Common myeloid progenitor, CD34-positive (primary cell): ENCODE measurements at regions not wholly inside any gene's neighbourhood (a gene's known extent, or its start where the extent isn't known, plus 50 kb on each side); places are given as distances from the start of the nearest gene placed in this dataset.

Experiments used
- CTCF ChIA-PET: fragments of 350-600 bp; sonication (Branson Sonifier 250); formaldehyde crosslinking; loops from one replicate; lab custom pipeline; 2021; ENCODE audit warnings: antibody characterized with exemption; lab: Charles Lee
- POLR2A ChIA-PET: fragments of 350-600 bp; sonication (Branson Sonifier 250); formaldehyde crosslinking; loops from one replicate; lab custom pipeline; 2021; ENCODE audit warnings: antibody characterized with exemption; lab: Charles Lee
- DNase-seq, 3 donors: peaks; one replicate each; pipeline versions ENCODE4 v3.0.0 to v3.0.0-alpha.2; 2013
- H3K27ac ChIP-seq, 2 experiments: 1 replicate in 1 of 2; 2 replicates in 1 of 2; pipeline ENCODE4 v1.7.0; 2013; ENCODE audit warnings: inconsistent platforms in 2 of 2, low read length in 2 of 2, mild to moderate bottlenecking in 2 of 2, low read depth in 1 of 2, moderate library complexity in 1 of 2; ENCODE audit not compliant: severe bottlenecking in 2 of 2, insufficient read depth in 1 of 2, poor library complexity in 1 of 2
- H3K27me3 ChIP-seq, 5 experiments: replicated peaks in 2 of 5; 1 replicate in 3 of 5; 2 replicates in 2 of 5; pipeline versions ENCODE4 v1.6.1 to v1.7.0; 2013; ENCODE audit warnings: low read length in 4 of 5, mild to moderate bottlenecking in 2 of 5, moderate library complexity in 2 of 5, inconsistent platforms in 1 of 5; ENCODE audit not compliant: insufficient read depth in 5 of 5, control insufficient read depth in 4 of 5
- H3K36me3 ChIP-seq, 4 experiments: 1 replicate in 2 of 4; 2 replicates in 2 of 4; pipeline versions ENCODE4 v1.6.1 to v1.7.0; 2013; ENCODE audit warnings: low read length in 3 of 4, control low read depth in 1 of 4, mild to moderate bottlenecking in 1 of 4; ENCODE audit not compliant: control insufficient read depth in 4 of 4, insufficient read depth in 4 of 4
- H3K4me1 ChIP-seq, 4 experiments: 1 replicate in 3 of 4; 2 replicates in 1 of 4; pipeline versions ENCODE4 v1.6.1 to v1.7.1; 2013; ENCODE audit warnings: low read length in 3 of 4, mild to moderate bottlenecking in 3 of 4, control low read depth in 1 of 4, inconsistent platforms in 1 of 4, moderate library complexity in 1 of 4; ENCODE audit not compliant: control insufficient read depth in 4 of 4, insufficient read depth in 4 of 4; ENCODE audit errors: control extremely low read depth in 1 of 4
- H3K4me3 ChIP-seq, 7 experiments: 1 replicate in 4 of 7; 2 replicates in 3 of 7; pipeline versions ENCODE4 v1.5.1 to v1.7.0; 2013; ENCODE audit warnings: mild to moderate bottlenecking in 7 of 7, low read length in 6 of 7, moderate library complexity in 6 of 7, inconsistent platforms in 2 of 7, low read depth in 2 of 7, control low read depth in 1 of 7; ENCODE audit not compliant: insufficient read depth in 4 of 7, control insufficient read depth in 1 of 7; ENCODE audit errors: extremely low read depth in 1 of 7
- H3K9me3 ChIP-seq, 5 experiments: 1 replicate in 4 of 5; 2 replicates in 1 of 5; pipeline versions ENCODE4 v1.6.1 to v1.7.1; 2013; ENCODE audit warnings: low read length in 4 of 5, mild to moderate bottlenecking in 2 of 5, inconsistent platforms in 1 of 5, low read depth in 1 of 5, moderate library complexity in 1 of 5; ENCODE audit not compliant: control insufficient read depth in 4 of 5, insufficient read depth in 2 of 5; ENCODE audit errors: control extremely low read depth in 1 of 5
- WGBS: methylation state at CpG from one replicate; pipeline ENCODE4 v1.1.5; 2013; ENCODE audit not compliant: insufficient coverage; 5-methylcytosine and 5-hydroxymethylcytosine counted together

DNA sequence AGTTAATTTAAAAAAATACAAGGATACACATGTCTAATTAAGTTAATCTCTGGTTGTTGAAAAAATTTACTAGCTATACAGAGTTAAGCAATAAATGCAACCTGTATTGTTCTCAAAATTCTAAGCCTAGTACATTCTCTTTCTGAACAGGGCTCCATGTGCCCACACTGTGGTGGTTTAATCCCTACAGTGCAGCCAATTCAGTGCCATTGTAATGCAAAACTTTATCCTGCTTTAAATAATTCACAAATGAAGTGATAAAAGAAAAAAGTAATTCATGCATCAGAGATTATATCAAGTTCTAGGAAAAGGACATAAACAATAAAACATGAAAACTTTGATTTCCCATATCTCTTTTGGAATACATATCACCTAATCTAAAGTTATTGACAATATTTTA lies 1089.2 kb downstream of the C4orf33 start:
- no peaks in the 10 kb centered on the region for H3K9me3 ChIP-seq
- ChIA-PET POLR2A (no interaction called here), CTCF (interaction anchor here (0.7 kb wide), 1 partner anchor 16 kb away, joined by 3 read pairs; no protein-coding TSS in a partner anchor)
- H3K4me1 ChIP-seq: no peaks in the 10 kb centered on the region
- H3K27me3 ChIP-seq: no peaks in the 10 kb centered on the region
- DNase-seq: no peak
- H3K4me3 ChIP-seq: no peak overlapping the region
- no peak overlapping the region for H3K27ac ChIP-seq
- no peaks in the 10 kb centered on the region for H3K36me3 ChIP-seq

DNA sequence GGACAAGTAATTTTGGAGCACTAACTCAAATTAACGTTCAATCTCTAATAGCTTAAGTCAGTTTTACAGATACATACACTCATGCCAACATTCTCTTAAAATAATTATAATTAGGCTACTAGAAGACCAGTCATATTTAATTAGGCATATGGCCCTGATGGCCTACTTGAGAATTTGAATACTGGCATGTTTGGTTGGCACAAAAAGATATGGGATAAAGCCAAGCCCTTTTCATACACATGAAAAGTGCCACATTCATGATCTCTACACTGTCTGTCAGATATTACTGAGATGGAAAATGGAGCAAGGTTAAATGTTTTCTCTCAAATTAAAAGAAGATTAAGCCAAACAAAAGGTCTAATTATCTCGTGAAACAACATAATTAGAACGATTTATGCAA lies 1091.0 kb downstream of the C4orf33 start:
- POLR2A ChIA-PET: no interaction called here
- Histone ChIP-seq H3K27ac (no peak overlapping the region), H3K27me3 (no peaks in the 10 kb centered on the region), H3K36me3 (no peaks in the 10 kb centered on the region), H3K9me3 (no peaks in the 10 kb centered on the region), H3K4me3 (no peak overlapping the region), H3K4me1 (no peaks in the 10 kb centered on the region)
- no CpG with 5 or more reads among the region's 3 CpGs for WGBS
- no peak for DNase-seq
- CTCF ChIA-PET: no interaction called here

DNA sequence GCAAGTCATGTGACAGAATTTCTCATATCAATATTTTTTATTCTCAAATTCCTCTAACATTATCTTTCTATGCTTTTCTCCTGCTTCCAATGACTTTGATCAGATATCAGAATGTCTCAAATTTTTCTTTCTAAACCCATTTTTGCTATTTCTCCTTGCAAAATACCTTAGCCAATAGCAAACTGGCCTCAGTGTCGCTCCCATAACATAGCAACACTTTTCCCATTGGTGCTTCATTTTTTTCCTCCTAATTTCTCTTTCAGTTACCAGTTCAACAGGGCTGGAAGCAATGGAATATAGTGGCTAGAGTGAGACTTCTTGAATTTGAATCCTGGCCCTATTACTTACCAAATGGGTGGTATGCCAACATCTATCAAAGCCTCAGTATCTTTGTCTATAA lies 1091.6 kb downstream of the C4orf33 start:
- no peak for DNase-seq
- Histone ChIP-seq H3K36me3 (no peaks in the 10 kb centered on the region), H3K27ac (no peak overlapping the region), H3K4me1 (no peaks in the 10 kb centered on the region), H3K27me3 (no peaks in the 10 kb centered on the region), H3K4me3 (no peak overlapping the region), H3K9me3 (no peaks in the 10 kb centered on the region)
- WGBS: no CpG with 5 or more reads among the region's 1 CpG
- POLR2A ChIA-PET: no interaction called here
- CTCF ChIA-PET: no interaction called here

DNA sequence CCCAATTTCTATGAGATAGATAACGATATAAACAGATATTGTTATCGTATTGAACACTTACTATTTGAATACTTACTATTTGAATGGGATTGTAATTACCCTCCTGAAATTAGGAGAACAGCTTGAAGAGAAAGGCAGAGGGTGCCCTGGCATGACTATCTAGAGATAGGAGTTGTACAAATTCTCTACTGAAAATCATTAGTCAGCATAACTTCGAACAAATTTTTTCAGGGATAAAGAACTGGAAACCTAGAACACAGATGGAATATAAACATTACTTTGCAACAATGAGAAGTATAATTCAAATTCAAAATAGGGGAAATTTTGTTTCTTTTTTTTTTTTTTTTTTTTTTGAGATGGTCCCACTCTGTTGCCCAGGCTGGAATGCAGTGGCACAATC lies 1096.8 kb downstream of the C4orf33 start:
- CTCF ChIA-PET: no interaction called here
- POLR2A ChIA-PET: no interaction called here
- no peaks in the 10 kb centered on the region for H3K9me3 ChIP-seq
- DNase-seq: no peak
- no peak overlapping the region for H3K27ac ChIP-seq
- no peaks in the 10 kb centered on the region for H3K36me3 ChIP-seq
- no peaks in the 10 kb centered on the region for H3K27me3 ChIP-seq
- WGBS: no CpG with 5 or more reads among the region's 3 CpGs
- H3K4me1 ChIP-seq: no peaks in the 10 kb centered on the region
- no peak overlapping the region for H3K4me3 ChIP-seq

DNA sequence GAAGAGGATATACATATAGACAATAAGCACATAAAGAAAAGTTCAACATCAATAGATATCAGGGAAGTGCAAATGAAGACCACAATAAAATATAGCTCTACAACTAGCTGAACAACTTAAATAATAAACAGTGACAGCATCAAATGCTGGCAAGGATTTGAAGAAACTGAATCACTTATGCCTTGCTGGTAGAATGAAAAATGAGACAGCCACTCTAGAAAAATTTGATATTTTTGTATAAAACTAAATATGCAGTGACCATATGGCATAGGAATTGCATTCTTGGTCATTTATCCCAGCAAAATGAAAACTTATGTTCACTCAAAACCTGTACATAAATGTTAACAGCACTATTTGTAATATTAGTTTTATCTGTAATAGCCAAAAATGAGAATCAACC lies 1102.0 kb downstream of the C4orf33 start:
- Histone ChIP-seq H3K4me1 (no peaks in the 10 kb centered on the region), H3K27ac (no peak overlapping the region), H3K27me3 (no peaks in the 10 kb centered on the region), H3K36me3 (no peaks in the 10 kb centered on the region), H3K9me3 (peaks cover 1 to 16% (median 6%) of the 10 kb centered on the region in 5 experiments), H3K4me3 (no peak overlapping the region)
- ChIA-PET POLR2A (no interaction called here), CTCF (no interaction called here)
- DNase-seq: no peak

DNA sequence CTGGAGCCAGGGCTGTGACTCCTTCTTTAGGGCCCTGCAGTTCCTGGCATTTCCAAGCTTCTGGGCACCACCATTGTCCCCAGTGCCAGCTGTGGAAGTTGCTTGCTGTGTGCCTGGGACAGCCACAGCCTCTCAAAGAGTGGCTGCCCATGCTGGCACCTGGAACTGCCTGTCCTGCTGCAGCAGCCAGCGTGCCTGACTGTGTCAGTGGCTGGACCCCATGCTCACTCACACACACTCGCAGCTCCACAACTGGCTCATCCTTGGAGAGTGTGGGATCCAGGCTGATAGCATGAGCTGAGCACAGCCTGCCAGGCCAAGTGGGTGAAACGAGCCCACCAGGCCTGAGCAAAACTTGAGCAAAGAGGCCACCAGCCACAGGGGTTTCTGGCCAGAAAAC lies 1107.6 kb downstream of the C4orf33 start:
- Histone ChIP-seq H3K36me3 (no peaks in the 10 kb centered on the region), H3K4me1 (no peaks in the 10 kb centered on the region), H3K27ac (no peak overlapping the region), H3K27me3 (no peaks in the 10 kb centered on the region), H3K4me3 (no peak overlapping the region), H3K9me3 (peaks cover 1 to 16% (median 6%) of the 10 kb centered on the region in 5 experiments)
- ChIA-PET CTCF (no interaction called here), POLR2A (no interaction called here)
- WGBS: 90% methylated on average over 2 of the region's 3 CpGs
- no peak for DNase-seq

DNA sequence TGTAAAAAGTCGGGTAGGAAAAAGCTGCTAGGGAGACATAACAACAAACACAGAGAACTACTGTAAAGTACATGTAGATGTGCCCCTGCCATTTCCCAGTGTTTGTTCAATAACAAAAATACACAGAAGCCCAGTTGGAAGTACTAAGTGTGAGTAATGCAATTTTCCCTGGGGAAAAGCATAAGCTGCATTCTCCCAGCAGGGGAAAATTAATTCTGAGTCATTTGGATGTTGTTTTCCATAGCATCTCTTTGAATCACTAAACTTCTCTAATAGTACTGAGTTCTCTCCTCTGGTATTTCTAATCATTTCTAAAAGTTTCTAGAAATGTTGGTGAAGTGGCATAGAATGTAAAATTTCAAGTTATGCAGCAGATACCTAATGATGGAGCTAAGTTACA lies 1114.9 kb downstream of the C4orf33 start:
- Histone ChIP-seq H3K4me1 (no peaks in the 10 kb centered on the region), H3K27ac (no peak overlapping the region), H3K9me3 (no peaks in the 10 kb centered on the region), H3K4me3 (no peak overlapping the region), H3K27me3 (no peaks in the 10 kb centered on the region), H3K36me3 (no peaks in the 10 kb centered on the region)
- DNase-seq: no peak
- POLR2A ChIA-PET: no interaction called here
- CTCF ChIA-PET: no interaction called here
- WGBS: no CpG with 5 or more reads among the region's 1 CpG
